ENCODE measurements at regions not wholly inside any gene's neighbourhood (a gene's known extent, or its start where the extent isn't known, plus 50 kb on each side); places are given as distances from the start of the nearest gene placed in this dataset.
"Not testable (repeated sequence)": the region's sequence is repeated elsewhere in the genome, so short reads cannot be mapped to it uniquely, and the experiment has no call there.

GRCh38 chr14:22252686-22253085 lies 336.3 kb downstream of the DAD1 start:
- DNase-seq (ENCODE audit: low read depth): no peak

- DNase-seq (ENCODE audit: low read depth): no peak
These were observed 337.9 kb downstream of the DAD1 start for GRCh38 chr14:22251090-22251489.

- DNase-seq (ENCODE audit: low read depth): no peak
These were observed 339.3 kb downstream of the DAD1 start for GRCh38 chr14:22249770-22250169.

GRCh38 chr14:22243971-22244581 lies 344.9 kb downstream of the DAD1 start:
- no peak for DNase-seq (ENCODE audit: low read depth)

- not testable (repeated sequence) for DNase-seq (ENCODE audit: low read depth)
These were observed 350.7 kb downstream of the DAD1 start for GRCh38 chr14:22238320-22238719.

- no peak for DNase-seq (ENCODE audit: low read depth)
These were observed 355.6 kb downstream of the DAD1 start for GRCh38 chr14:22233377-22233776.

- no peak for DNase-seq (ENCODE audit: low read depth)
These were observed 356.1 kb downstream of the DAD1 start for GRCh38 chr14:22232933-22233332.

- no peak for DNase-seq (ENCODE audit: low read depth)
These were observed 356.5 kb downstream of the DAD1 start for GRCh38 chr14:22232486-22232885.

- no peak for DNase-seq (ENCODE audit: low read depth)
These were observed 358.0 kb downstream of the DAD1 start for GRCh38 chr14:22231018-22231417.

- no peak for DNase-seq (ENCODE audit: low read depth)
These were observed 358.5 kb downstream of the DAD1 start for GRCh38 chr14:22230517-22230916.

GRCh38 chr14:22227084-22227483 lies 361.9 kb downstream of the DAD1 start:
- no peak for DNase-seq (ENCODE audit: low read depth)

- DNase-seq (ENCODE audit: low read depth): no peak
These were observed 362.6 kb downstream of the DAD1 start for GRCh38 chr14:22226381-22226780.

GRCh38 chr14:22225516-22226140 lies 363.4 kb downstream of the DAD1 start:
- DNase-seq (ENCODE audit: low read depth): no peak

GRCh38 chr14:22221508-22221907 lies 367.5 kb downstream of the DAD1 start:
- DNase-seq (ENCODE audit: low read depth): no peak

- no peak for DNase-seq (ENCODE audit: low read depth)
These were observed 368.6 kb downstream of the DAD1 start for GRCh38 chr14:22220427-22220826.

- no peak for DNase-seq (ENCODE audit: low read depth)
These were observed 370.3 kb downstream of the DAD1 start for GRCh38 chr14:22218728-22219127.

GRCh38 chr14:22213120-22213519 lies 375.9 kb downstream of the DAD1 start:
- no peak for DNase-seq (ENCODE audit: low read depth)

GRCh38 chr14:22210906-22211305 lies 378.1 kb downstream of the DAD1 start:
- no peak for DNase-seq (ENCODE audit: low read depth)

GRCh38 chr14:22210026-22210425 lies 379.0 kb downstream of the DAD1 start:
- DNase-seq (ENCODE audit: low read depth): no peak

GRCh38 chr14:22203036-22203435 lies 386.0 kb downstream of the DAD1 start:
- DNase-seq (ENCODE audit: low read depth): no peak

GRCh38 chr14:22202313-22202712 lies 386.7 kb downstream of the DAD1 start:
- no peak for DNase-seq (ENCODE audit: low read depth)

- no peak for DNase-seq (ENCODE audit: low read depth)
These were observed 387.9 kb downstream of the DAD1 start for GRCh38 chr14:22200977-22201605.

- not testable (repeated sequence) for DNase-seq (ENCODE audit: low read depth)
These were observed 388.9 kb downstream of the DAD1 start for GRCh38 chr14:22200131-22200530.

GRCh38 chr14:22194664-22195063 lies 394.4 kb downstream of the DAD1 start:
- DNase-seq (ENCODE audit: low read depth): no peak
